CD8-positive, alpha-beta memory T cell (primary cell): ENCODE measurements at regions not wholly inside any gene's neighbourhood (a gene's known extent, or its start where the extent isn't known, plus 50 kb on each side); places are given as distances from the start of the nearest gene placed in this dataset.

Experiments used
- CTCF ChIA-PET: fragments of 350-600 bp; sonication (Branson Sonifier 250); formaldehyde crosslinking; loops from one replicate; lab custom pipeline; 2021; ENCODE audit warnings: antibody characterized with exemption; lab: Charles Lee
- POLR2A ChIA-PET: fragments of 350-600 bp; sonication (Branson Sonifier 250); formaldehyde crosslinking; loops from one replicate; lab custom pipeline; 2021; ENCODE audit warnings: antibody characterized with exemption; lab: Charles Lee
- DNase-seq, 5 donors: peaks; one replicate each; pipeline versions ENCODE4 v3.0.0 to v3.0.0-alpha.2; 2020 to 2022; ENCODE audit warnings: mixed read lengths in 1 of 5
- H3K27ac ChIP-seq: one replicate; pipeline ENCODE4 v1.7.0; 2013; ENCODE audit warnings: low read depth, mild to moderate bottlenecking, low read length, moderate library complexity
- H3K27me3 ChIP-seq: 2 replicates; pipeline ENCODE4 v1.7.0; 2013; ENCODE audit warnings: low read length, mild to moderate bottlenecking; ENCODE audit not compliant: insufficient read depth, poor library complexity, severe bottlenecking
- H3K36me3 ChIP-seq: 2 replicates; pipeline ENCODE4 v1.7.0; 2013; ENCODE audit warnings: mild to moderate bottlenecking, low read length, moderate library complexity; ENCODE audit not compliant: insufficient read depth
- H3K4me1 ChIP-seq: 2 replicates; pipeline ENCODE4 v1.7.0; 2013; ENCODE audit warnings: mild to moderate bottlenecking, low read length, moderate library complexity; ENCODE audit not compliant: insufficient read depth
- H3K4me3 ChIP-seq: 2 replicates; pipeline ENCODE4 v1.7.0; 2013; ENCODE audit warnings: mild to moderate bottlenecking, low read length
- H3K9me3 ChIP-seq: 2 replicates; pipeline ENCODE4 v1.7.0; 2013; ENCODE audit warnings: mild to moderate bottlenecking, low read length
- H3K27ac Mint-ChIP-seq, 8 donors: one replicate each; pipeline ENCODE4 v1.8.0; 2020 to 2021; ENCODE audit warnings: mixed read lengths in 8 of 8, mild to moderate bottlenecking in 6 of 8, inconsistent platforms in 3 of 8, moderate library complexity in 3 of 8
- H3K27me3 Mint-ChIP-seq, 2 donors: one replicate each; pipeline ENCODE4 v1.8.0; 2020 to 2021; ENCODE audit warnings: mixed read lengths in 2 of 2, mild to moderate bottlenecking in 1 of 2, moderate library complexity in 1 of 2
- H3K36me3 Mint-ChIP-seq, 3 donors: one replicate each; pipeline ENCODE4 v1.8.0; 2020 to 2021; ENCODE audit warnings: mixed read lengths in 3 of 3, inconsistent platforms in 1 of 3, mild to moderate bottlenecking in 1 of 3
- H3K4me1 Mint-ChIP-seq, 3 donors: one replicate each; pipeline ENCODE4 v1.8.0; 2020 to 2021; ENCODE audit warnings: mixed read lengths in 3 of 3, inconsistent platforms in 1 of 3, mild to moderate bottlenecking in 1 of 3
- H3K4me3 Mint-ChIP-seq, 7 donors: one replicate each; pipeline ENCODE4 v1.8.0; 2020 to 2021; ENCODE audit warnings: mixed read lengths in 7 of 7, mild to moderate bottlenecking in 6 of 7, moderate library complexity in 4 of 7, inconsistent platforms in 2 of 7
- H3K9me3 Mint-ChIP-seq, 5 donors: one replicate each; pipeline ENCODE4 v1.8.0; 2020 to 2022; ENCODE audit warnings: mixed read lengths in 5 of 5, mild to moderate bottlenecking in 3 of 5, moderate library complexity in 2 of 5, inconsistent platforms in 1 of 5

- Histone ChIP-seq H3K9me3 (no peaks in the 10 kb centered on the region), H3K4me1 (no peaks in the 10 kb centered on the region), H3K27ac (no peak overlapping the region), H3K36me3 (no peaks in the 10 kb centered on the region), H3K4me3 (no peak overlapping the region), H3K27me3 (no peaks in the 10 kb centered on the region)
- Mint-ChIP-seq H3K4me3 (no peak overlapping the region), H3K9me3 (peaks cover 0 to 3% (median 2%) of the 10 kb centered on the region in 5 donors), H3K4me1 (no peaks in the 10 kb centered on the region), H3K27me3 (peaks cover 0 to 3% of the 10 kb centered on the region in 2 donors), H3K36me3 (no peaks in the 10 kb centered on the region), H3K27ac (no peak overlapping the region)
- DNase-seq = no peak
- ChIA-PET CTCF (no interaction called here), POLR2A (no interaction called here)
Observed at GRCh38 chr2:59182249-59182648, 941.1 kb upstream of the FANCL start.

GRCh38 chr2:59181347-59181746 is 940.2 kb upstream of the FANCL start:
- POLR2A ChIA-PET = no interaction called here
- peaks cover 0 to 3% (median 2%) of the 10 kb centered on the region in 5 donors for H3K9me3 Mint-ChIP-seq

GRCh38 chr2:59180621-59181020 is 939.5 kb upstream of the FANCL start:
- Histone ChIP-seq H3K4me3 (no peak overlapping the region), H3K27me3 (no peaks in the 10 kb centered on the region), H3K9me3 (no peaks in the 10 kb centered on the region), H3K27ac (no peak overlapping the region), H3K36me3 (no peaks in the 10 kb centered on the region), H3K4me1 (no peaks in the 10 kb centered on the region)
- DNase-seq = no peak
- CTCF ChIA-PET = no interaction called here
- Mint-ChIP-seq H3K36me3 (no peaks in the 10 kb centered on the region), H3K4me1 (no peaks in the 10 kb centered on the region), H3K9me3 (peaks cover 0 to 2% (median 2%) of the 10 kb centered on the region in 5 donors), H3K27ac (no peak overlapping the region), H3K4me3 (no peak overlapping the region), H3K27me3 (peaks cover 0 to 3% of the 10 kb centered on the region in 2 donors)
- POLR2A ChIA-PET = no interaction called here

More at GRCh38 chr2:59181347-59181746, 940.2 kb upstream of the FANCL start:
- H3K4me1 Mint-ChIP-seq = no peaks in the 10 kb centered on the region
- DNase-seq = no peak
- no peaks in the 10 kb centered on the region for H3K9me3 ChIP-seq
- CTCF ChIA-PET = no interaction called here
- no peak overlapping the region for H3K4me3 ChIP-seq
- peaks cover 0 to 3% of the 10 kb centered on the region in 2 donors for H3K27me3 Mint-ChIP-seq
- no peak overlapping the region for H3K4me3 Mint-ChIP-seq
- no peaks in the 10 kb centered on the region for H3K36me3 ChIP-seq
- no peaks in the 10 kb centered on the region for H3K36me3 Mint-ChIP-seq
- no peaks in the 10 kb centered on the region for H3K27me3 ChIP-seq
- H3K27ac Mint-ChIP-seq = no peak overlapping the region
- H3K27ac ChIP-seq = no peak overlapping the region
- no peaks in the 10 kb centered on the region for H3K4me1 ChIP-seq

- Mint-ChIP-seq H3K27ac (no peak overlapping the region), H3K9me3 (peaks cover 0 to 2% (median 2%) of the 10 kb centered on the region in 5 donors), H3K4me1 (no peaks in the 10 kb centered on the region), H3K4me3 (no peak overlapping the region), H3K27me3 (peaks cover 0 to 3% of the 10 kb centered on the region in 2 donors), H3K36me3 (no peaks in the 10 kb centered on the region)
- H3K27me3 ChIP-seq = no peaks in the 10 kb centered on the region
- ChIA-PET CTCF (no interaction called here), POLR2A (no interaction called here)
- H3K36me3 ChIP-seq = no peaks in the 10 kb centered on the region
- no peak overlapping the region for H3K4me3 ChIP-seq
- no peaks in the 10 kb centered on the region for H3K4me1 ChIP-seq
- DNase-seq = no peak
- H3K27ac ChIP-seq = no peak overlapping the region
- H3K9me3 ChIP-seq = no peaks in the 10 kb centered on the region
Observed at GRCh38 chr2:59180111-59180510, 939.0 kb upstream of the FANCL start.

GRCh38 chr2:59177748-59178147 is 936.6 kb upstream of the FANCL start:
- Mint-ChIP-seq H3K36me3 (no peaks in the 10 kb centered on the region), H3K4me3 (no peak overlapping the region), H3K9me3 (peaks cover 0 to 4% (median 0%) of the 10 kb centered on the region in 5 donors), H3K27ac (no peak overlapping the region), H3K27me3 (peaks cover 0 to 3% of the 10 kb centered on the region in 2 donors), H3K4me1 (no peaks in the 10 kb centered on the region)
- Histone ChIP-seq H3K9me3 (no peaks in the 10 kb centered on the region), H3K27me3 (no peaks in the 10 kb centered on the region), H3K4me1 (no peaks in the 10 kb centered on the region), H3K36me3 (no peaks in the 10 kb centered on the region), H3K27ac (no peak overlapping the region), H3K4me3 (no peak overlapping the region)
- CTCF ChIA-PET = no interaction called here
- DNase-seq = no peak
- POLR2A ChIA-PET = no interaction called here

- no peaks in the 10 kb centered on the region for H3K36me3 Mint-ChIP-seq
- H3K4me1 ChIP-seq = no peaks in the 10 kb centered on the region
- no peaks in the 10 kb centered on the region for H3K9me3 ChIP-seq
- ChIA-PET CTCF (no interaction called here), POLR2A (no interaction called here)
- no peaks in the 10 kb centered on the region for H3K36me3 ChIP-seq
- no peaks in the 10 kb centered on the region for H3K27me3 ChIP-seq
- H3K4me3 ChIP-seq = no peak overlapping the region
- peaks cover 0 to 4% (median 0%) of the 10 kb centered on the region in 5 donors for H3K9me3 Mint-ChIP-seq
- no peak for DNase-seq
- peaks cover 0 to 3% of the 10 kb centered on the region in 2 donors for H3K27me3 Mint-ChIP-seq
- H3K27ac Mint-ChIP-seq = no peak overlapping the region
- no peak overlapping the region for H3K4me3 Mint-ChIP-seq
- H3K4me1 Mint-ChIP-seq = no peaks in the 10 kb centered on the region
- H3K27ac ChIP-seq = no peak overlapping the region
Observed at GRCh38 chr2:59176737-59177136, 935.6 kb upstream of the FANCL start.

GRCh38 chr2:59174536-59175243 is 933.6 kb upstream of the FANCL start:
- Histone ChIP-seq H3K9me3 (no peaks in the 10 kb centered on the region), H3K4me1 (no peaks in the 10 kb centered on the region), H3K4me3 (no peak overlapping the region), H3K27ac (no peak overlapping the region), H3K27me3 (no peaks in the 10 kb centered on the region), H3K36me3 (no peaks in the 10 kb centered on the region)
- CTCF ChIA-PET = no interaction called here
- Mint-ChIP-seq H3K27ac (no peak overlapping the region), H3K4me3 (no peak overlapping the region), H3K36me3 (no peaks in the 10 kb centered on the region), H3K27me3 (no peaks in the 10 kb centered on the region), H3K4me1 (no peaks in the 10 kb centered on the region), H3K9me3 (peaks cover 0 to 4% (median 0%) of the 10 kb centered on the region in 5 donors)
- no peak for DNase-seq
- POLR2A ChIA-PET = no interaction called here

- POLR2A ChIA-PET = no interaction called here
- H3K4me3 Mint-ChIP-seq = no peak overlapping the region
- H3K4me1 Mint-ChIP-seq = no peaks in the 10 kb centered on the region
- H3K36me3 ChIP-seq = no peaks in the 10 kb centered on the region
- no peaks in the 10 kb centered on the region for H3K27me3 Mint-ChIP-seq
- no peak overlapping the region for H3K27ac ChIP-seq
- H3K27ac Mint-ChIP-seq = no peak overlapping the region
- H3K4me3 ChIP-seq = no peak overlapping the region
- no peaks in the 10 kb centered on the region for H3K27me3 ChIP-seq
- DNase-seq = no peak
- peaks cover 0 to 4% (median 0%) of the 10 kb centered on the region in 5 donors for H3K9me3 Mint-ChIP-seq
- CTCF ChIA-PET = no interaction called here
- H3K36me3 Mint-ChIP-seq = no peaks in the 10 kb centered on the region
- H3K4me1 ChIP-seq = no peaks in the 10 kb centered on the region
- H3K9me3 ChIP-seq = no peaks in the 10 kb centered on the region
Observed at GRCh38 chr2:59173325-59173724, 932.2 kb upstream of the FANCL start.
